ENCODE measurements at regions not wholly inside any gene's neighbourhood (a gene's known extent, or its start where the extent isn't known, plus 50 kb on each side); places are given as distances from the start of the nearest gene placed in this dataset.

DNA sequence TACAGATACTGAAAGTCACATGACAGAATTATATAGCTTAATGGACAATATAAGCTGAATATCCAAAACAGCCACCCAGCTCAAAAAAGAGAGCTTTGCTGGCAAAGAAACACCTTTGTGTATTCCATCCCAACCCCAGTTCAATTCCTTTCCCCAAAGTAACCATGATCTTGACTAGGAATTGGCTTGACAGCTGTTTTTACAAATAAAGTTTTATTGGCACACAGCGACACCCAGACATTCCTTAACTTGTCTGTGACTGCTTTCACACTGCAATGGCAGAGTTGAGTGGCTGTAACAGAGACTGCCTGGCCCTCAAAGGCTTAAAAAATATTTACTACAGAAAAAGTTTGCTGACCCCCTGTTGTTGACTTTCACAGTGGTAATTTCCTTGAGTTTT lies 264.0 kb upstream of the TSHZ2 start:
- DNase-seq: no peak

DNA sequence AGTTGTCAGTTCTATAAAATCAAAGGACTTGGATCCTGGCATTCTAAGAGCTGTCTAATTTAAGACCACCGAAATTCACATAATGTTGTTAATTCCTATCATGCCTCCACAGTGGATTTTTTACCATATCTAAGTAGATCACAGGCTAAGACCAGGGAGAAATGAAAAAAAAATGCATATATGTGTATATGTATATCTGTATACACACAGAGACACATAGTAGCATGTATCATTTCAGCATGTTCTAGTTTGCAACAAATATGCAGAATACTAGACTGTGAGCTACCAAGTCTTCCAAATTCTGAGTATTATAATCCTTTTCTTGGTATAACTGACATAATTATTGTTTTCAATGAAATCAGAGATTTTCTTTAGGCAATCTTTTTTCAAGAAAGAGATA lies 267.6 kb upstream of the TSHZ2 start:
- DNase-seq: no peak

DNA sequence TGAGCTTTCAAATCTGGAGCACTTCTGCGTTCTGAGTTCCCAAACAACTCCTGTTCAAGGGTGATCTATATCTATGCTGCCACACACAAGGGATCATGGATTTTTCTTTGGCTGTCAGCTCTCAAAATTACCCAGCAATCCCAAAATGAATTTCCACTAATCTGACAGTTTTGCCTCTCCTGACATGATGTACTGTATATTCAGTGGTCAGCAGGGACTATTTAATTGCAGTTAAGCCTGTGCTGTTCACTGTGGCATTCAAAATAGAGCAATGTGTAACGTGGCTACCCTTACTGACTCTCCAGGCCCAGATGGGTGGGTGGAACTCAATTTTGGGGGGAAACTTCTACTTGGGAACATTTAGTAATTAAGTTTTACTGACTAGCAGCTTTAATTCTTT lies 283.8 kb upstream of the TSHZ2 start:
- DNase-seq: no peak

DNA sequence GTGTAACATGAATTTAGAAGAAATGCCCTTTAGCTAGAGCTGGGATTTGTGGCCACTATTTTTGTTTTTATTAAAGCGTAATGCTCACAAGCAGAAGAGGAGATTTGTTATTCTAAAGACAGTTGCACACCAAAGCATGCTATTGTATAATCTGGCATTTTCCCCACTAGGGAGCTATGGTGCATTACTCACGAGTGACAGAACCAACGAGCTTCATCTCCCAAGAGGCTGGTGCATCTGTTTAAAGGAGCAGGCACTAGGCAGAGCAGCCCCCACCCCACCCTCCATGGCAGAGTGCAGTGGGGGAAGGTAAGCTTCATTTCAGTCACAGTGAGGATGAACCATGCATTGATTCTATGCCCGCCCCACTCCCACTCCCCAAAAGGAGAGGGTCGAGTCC lies 287.3 kb upstream of the TSHZ2 start:
- no peak for DNase-seq

DNA sequence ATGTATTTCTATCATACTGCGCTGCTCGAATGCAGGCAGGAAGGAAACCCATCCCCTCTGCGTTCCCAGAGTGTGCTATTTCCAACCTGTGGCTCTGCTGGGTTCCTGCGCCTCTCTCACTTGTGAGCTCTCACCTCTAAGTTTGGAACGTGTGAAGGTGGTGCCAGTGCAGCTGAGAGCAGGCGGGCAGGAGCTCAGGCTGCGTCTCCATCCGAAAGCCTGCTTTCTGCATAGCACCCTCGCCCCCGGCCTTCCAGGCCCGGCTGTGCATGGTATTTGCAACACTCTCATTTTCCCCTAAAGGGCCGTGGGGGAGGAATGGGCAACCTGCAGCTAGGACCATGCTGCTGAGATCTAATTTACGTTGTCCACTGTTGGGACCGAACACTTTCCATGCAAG lies 288.0 kb upstream of the TSHZ2 start:
- DNase-seq: no peak

DNA sequence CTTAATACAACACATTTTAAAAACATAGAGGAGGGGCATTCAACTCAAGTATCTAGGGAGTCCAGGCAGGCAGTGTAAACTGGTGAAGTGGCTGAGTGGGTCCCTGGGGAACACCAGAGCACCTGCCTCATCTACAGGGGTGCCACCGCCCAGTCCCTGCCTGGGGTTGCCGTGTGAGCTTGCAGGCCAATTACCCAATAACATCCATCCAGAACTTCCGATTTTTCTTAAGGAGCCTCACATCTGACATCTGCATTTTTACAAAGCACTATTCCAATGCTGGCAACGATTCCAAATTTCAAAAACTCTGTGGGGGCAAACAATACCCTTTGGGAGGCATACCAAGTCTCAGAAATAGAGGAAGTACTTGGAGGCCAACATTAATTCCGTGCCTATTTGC lies 288.4 kb upstream of the TSHZ2 start:
- DNase-seq: no peak

DNA sequence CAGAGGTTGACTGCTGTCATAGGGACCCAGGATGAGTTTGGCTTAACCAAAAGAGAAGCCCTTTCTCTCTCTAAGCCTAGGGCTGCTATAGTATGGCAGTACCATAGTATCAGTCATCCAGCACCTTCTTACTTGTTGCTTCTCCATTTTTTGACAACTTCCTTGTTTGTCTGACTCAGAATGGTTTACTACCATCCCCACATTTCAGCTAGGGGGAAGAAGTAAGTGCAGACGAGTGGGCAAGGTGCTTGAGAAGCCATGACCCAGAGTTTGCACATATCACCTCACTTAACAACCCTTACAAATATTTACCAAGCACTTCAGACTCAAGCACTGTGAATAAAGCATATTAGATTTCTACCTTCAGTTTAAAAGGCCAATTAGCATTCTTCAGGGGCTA lies 289.9 kb upstream of the TSHZ2 start:
- DNase-seq: no peak

DNA sequence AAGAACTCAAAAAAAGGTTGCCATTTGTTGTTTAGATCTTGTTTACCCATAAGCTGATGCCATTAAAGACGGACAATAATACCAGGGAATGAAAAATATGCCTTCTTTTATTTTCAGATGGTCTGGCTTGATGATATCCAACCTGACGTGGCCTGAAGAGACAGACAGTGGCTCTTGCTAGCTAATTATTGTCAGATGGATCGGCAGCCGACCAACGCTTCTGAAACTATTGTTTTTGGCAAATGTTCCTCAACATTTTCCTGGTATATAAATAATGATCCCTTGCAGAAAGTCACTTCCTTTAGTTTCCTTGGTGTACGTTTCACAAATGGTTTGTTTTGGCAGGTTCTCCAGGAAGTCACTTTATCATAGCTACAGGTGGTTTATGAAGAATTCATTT lies 290.9 kb upstream of the TSHZ2 start:
- no peak for DNase-seq

DNA sequence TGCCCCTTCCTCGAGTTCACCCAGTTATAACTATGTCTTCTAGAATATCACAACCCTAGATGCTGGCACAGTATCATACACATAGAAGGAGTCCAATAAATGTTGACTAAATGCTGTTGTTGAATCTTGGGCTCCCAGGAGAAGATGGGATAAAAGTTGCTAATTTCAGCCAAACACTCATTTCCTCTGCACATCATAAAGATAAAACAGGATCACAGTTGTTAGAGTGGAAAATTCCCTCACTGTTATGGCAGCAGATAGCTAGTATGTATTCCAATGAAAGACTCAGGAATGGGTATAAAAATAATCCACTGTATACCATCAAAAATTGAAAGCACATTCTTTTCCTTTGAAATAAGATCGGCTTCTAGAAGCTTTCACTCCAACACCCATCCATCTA lies 294.9 kb upstream of the TSHZ2 start:
- no peak for DNase-seq

DNA sequence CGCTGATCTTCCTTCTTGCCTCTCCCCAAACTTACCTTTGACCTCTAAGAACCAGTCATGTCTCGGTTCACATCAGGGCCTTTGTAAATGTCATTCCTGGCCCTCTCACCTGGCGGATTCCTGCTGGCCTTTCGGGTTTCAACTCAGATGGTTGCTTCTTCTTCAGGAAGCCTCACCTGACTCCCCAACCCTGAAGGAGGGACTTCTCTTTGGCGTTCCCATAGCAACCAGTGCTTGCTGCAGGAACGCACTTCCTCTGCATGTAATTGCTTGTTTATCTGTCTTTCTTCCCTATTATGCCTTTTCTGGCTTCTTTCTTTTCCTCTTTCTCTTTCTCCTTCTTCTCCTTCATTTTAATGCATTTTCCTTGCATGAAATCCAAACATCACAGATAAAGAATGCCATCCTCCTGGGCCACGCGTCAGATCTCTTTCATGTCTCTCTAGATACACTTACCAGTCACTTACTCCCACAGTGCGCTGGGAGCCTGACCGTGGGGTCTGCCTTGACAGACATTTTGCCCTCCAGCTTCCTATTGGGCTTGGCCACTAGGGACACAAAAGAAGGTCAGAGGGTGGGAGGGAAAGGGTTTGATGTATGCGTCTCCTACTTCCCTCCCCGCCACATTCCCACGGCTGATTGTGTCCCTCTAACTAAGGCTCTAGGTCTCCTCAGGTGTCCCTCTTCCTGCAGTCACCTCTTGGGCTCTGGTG lies 295.7 kb upstream of the TSHZ2 start:
- DNase-seq: no peak

DNA sequence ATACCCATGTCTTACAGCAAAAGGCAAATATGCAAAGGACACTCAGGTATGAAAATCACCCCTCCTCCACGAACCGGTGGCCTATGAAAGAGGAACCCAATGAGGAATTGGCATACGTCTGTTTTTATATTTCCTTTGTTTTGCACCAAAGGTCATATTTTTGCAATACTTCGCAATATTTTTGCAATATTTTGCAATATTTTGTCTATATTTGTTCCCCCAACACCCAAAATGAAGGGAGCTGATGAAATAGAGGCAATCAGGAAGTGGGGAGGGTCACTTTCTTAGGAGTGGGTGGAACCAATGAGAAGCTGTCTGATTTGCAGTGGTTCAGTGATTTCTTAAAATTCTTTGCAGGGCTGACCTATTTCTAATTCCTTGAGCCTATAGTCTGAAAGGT lies 296.8 kb upstream of the TSHZ2 start:
- no peak for DNase-seq

DNA sequence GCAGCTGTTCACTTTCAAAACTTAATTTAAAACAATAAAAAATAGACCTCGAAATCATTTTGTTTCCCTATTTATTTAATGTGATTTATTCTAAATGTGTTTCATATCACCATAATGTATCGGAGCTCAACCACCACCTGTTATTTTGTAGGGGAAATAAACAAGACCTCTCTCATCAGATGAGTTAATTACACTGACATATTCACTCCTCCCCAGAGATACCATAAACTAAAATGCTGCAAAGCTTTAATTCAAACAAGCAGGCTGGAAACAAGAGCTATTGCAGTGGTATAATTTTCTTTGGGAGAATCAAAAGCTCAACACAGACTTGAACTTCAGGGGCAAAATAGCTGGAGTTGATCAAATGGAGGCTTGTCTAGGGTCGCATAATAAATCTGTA lies 303.5 kb upstream of the TSHZ2 start:
- DNase-seq: no peak

DNA sequence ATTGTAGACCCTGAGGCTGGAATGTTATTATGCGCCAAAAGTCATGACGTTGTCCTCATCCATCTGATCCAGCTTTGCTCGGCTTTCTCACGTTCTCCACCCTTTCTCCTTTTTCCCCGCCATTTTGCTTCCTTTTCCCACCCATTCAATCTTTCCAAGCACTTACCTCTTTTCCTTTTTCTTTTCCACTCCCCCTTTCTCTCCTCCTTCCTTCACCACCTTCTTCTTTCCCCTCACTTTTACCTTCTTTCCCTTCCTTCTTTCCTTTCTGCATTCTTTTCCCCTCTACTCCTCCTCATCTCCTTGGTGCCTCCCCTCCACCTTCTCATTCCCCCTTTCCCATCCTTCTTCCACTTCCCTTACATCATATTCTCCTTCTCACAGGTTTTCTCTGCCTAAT lies 304.8 kb upstream of the TSHZ2 start:
- no peak for DNase-seq

DNA sequence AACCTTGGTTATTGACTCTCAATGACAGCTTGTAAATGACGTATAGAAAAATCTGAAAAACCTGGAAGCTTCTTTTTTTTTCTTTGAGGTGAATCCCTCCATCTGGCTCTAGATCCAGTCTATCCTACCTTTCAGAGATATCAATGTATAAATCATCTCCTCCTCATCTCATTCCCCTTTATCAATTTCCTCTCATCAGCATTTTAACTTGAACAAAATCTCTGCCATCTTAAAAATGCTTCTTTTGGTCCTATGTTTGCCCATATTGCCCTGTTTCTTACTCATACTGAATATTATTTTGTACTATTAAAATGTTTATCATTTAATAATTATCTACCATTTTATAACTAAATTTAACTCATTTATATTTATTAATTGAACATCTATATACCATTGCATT lies 306.7 kb upstream of the TSHZ2 start:
- no peak for DNase-seq

DNA sequence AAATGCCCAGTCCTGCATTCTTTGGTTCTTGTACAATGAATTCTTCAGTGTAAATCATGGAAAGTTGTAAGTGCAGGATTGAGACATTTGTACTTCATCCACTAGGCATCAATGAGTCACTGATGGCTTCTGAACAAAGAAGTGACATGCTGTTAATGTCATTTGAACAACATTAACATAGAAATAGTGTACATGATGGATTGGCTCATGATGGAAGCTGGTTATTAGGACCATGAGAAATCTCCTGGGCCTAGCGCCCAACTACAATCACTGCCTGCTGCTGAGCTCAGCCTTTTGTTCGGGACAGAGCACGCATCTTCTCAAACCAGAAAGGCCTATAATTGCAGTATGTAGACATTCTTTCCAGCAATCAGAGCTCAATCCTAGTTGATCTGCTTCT lies 316.8 kb upstream of the TSHZ2 start:
- no peak for DNase-seq

DNA sequence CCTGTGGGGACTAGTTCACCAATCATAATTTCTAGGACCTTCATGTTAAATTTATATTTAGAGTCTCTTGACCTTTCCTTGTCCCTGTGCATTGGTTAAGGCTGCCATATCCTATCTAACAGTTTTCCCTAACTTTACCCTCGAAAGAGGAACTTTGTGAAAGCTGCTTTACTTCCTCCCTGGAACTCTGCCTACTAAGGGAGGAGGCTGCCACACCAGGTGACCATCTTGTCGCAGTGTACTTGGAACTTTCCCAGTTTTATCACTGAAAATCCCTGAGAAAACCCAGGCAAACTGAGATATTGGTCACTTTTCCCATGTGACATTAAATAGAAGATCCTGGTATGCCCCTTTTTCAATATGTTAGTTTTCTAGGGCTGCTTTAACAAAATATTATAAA lies 317.6 kb upstream of the TSHZ2 start:
- no peak for DNase-seq

DNA sequence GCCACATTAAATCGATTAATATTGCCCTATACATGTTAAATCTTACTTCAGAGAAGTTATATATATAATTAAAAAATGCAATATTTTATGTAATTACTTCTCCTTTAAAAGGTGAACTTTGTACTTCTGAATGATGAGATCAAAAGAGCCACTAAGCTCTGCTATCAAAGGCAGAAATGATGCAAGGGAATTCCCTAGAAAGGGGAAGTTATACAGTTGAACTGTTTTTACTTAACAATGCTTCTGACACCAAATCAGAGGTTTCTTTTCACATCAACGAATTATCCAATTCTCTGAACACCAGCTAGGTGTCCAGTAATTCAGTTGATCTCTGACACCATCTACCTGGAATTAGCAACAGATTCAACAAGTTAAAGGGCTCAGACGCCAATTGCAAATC lies 319.9 kb upstream of the TSHZ2 start:
- no peak for DNase-seq

DNA sequence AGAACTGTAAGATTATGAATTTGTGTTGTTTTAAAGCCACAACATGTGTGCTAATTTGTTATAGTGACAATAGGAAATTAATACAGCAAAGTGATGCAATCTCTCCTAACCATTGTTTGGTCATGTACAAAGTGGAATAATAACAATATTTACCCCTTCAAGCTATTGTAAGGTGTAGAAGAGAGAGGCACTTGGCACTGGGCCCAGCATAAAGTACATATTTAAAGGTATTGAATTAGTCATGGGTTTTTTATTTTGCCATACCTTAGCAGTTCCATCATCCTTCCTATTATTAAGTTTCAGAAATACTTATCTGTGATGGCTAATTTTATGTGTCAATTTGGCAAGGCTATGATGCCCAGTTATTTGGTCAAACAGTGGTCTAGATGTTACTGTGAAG lies 322.4 kb upstream of the TSHZ2 start:
- no peak for DNase-seq

DNA sequence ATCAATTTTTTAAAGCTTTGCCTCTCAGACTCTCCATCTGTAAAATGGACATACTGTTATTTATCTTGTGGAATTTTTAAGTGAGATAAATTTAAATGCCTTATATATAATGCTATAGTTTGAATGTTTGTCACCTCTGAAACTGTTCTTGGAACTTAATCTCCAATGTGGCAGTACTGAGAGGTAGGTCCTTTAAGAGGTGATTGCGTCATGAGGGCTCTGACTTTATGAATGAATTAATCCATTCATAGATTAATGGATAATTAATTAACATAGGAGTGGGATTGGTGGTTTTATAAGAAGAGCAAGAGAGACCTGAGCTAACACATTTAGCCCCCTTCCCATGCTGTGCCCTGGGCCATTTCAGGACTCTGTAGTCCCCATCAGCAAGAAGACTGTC lies 326.3 kb upstream of the TSHZ2 start:
- DNase-seq: no peak

DNA sequence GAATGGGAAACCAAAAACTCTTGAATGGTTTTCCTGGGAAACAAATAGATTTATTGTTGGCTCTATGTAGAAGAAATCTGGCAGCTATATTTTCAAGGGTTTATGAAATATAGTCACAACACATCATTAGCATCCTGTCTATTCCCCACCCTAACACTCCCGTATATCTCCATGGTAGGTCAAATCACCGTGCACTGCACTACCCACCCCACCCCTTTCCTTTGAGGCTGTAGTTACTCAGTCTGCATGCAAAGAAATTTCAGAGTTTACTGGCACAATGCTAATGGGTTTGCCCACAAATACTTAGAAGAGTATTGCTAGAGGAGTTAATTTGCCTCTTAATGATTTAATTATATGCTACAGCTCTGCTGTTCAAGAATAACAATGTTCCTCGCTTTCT lies 329.1 kb upstream of the TSHZ2 start:
- DNase-seq: no peak

DNA sequence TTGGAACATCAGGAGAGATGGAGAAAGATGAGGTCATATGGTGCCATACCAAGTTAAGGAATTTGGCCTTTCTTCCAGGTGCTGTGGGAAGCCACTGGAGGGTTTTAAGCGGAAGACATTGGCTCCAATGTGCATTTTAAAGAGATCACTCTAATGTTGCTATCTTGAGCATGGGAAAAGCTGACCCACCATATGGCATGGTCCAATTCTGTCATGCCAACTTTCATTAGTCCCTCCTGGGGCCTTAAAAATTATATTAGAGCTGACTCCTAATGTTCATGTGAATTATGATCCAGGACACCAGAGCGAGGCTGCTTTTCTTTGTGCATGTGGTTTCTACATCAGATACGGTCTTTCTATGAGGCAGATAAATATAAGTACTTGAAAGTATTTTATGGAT lies 335.0 kb upstream of the TSHZ2 start:
- DNase-seq: no peak

DNA sequence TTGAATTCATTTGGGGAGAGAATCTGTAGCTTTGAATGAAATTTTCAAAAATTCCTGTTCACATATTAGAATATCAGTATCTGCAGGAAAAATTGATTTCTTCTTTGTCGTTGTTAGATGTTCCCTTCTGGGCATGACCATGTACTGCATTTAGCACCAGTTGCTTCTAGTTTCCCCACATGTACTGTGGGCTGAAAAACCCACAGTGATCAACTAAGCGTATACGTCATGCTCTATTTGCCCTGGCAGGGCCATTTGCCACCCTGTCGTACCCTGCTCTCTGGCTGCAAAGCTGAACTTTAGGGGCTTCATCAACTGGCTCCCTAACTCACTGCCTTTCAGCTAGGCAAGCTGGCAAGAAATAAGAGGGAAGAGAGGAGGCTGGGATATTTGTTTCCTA lies 340.7 kb upstream of the TSHZ2 start:
- DNase-seq: no peak

DNA sequence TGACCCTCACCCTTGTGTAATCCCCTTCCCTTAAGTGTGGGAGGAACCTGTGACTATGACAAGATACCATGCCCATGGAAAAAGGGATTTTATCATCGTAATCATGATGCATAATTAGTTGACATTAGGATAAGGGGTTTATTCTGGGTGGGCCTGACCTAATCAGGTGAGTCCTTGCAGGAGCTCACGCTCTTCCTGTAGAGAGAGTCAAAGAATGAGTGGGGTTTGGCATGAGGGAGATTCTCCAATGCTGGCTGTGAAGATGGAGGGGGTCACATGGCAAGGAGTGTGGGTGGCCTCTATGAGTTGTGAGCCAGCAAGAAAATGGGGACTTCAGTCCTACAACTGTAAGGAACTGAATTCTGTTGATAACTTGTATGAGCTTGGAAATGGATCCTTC lies 342.0 kb upstream of the TSHZ2 start:
- no peak for DNase-seq

DNA sequence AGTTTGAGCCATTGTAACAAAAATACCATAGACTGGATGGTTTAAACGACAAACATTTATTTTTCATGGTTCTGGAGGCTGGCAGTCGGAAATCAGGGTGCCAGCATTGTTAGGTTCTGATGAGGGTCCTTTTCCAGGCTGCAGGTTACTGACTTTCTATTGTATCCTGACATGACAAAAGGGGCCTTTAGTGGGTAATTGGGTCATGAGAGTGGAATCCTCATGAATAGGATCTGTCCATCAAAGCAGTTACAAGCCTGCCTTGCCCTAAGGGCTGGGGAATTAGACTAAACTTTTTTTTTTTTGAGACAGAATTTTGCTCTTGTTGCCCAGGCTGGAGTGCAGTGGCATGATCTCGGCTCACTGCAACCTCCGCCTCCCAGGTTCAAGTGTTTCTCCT lies 347.9 kb upstream of the TSHZ2 start:
- no peak for DNase-seq

DNA sequence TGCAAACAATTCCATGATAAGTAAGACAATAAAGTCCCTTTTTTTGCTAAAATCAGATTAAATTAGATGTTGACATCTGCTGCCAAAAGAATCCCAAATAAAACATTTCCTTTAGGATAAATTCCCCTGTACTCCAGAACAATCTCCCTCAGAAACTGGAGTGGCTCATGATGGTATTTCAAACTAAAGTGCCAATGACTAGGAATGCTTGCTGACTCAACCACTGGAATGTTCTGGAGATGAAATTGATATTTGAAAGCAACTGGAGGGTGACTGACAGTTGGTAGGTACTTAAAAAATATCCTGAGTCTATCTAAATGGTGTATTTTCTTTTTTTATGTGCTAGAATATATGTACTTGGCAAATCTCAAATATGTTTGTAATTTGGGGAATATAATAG lies 350.1 kb upstream of the TSHZ2 start:
- DNase-seq: no peak

DNA sequence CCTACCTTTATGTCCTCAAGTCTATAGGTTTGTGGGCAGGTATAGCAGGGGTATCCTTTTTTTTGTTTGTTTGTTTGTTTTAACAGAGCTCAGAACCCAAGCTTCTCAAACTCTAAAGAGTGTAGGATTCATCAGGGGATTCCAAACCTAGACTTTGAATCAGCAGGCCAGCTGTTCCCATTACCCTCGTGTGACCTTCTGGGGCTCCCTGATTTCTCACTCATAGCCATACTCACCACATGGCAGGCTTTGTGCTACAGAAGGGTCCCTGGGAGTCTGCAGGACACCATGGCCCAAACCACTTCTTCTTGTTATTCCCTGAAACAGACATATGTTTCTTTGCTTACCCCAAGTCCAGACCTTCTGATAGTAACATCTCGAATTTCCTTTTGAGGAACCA lies 350.8 kb upstream of the TSHZ2 start:
- no peak for DNase-seq
